Choroid plexus epithelial cell (primary cell): ENCODE measurements at regions not wholly inside any gene's neighbourhood (a gene's known extent, or its start where the extent isn't known, plus 50 kb on each side); places are given as distances from the start of the nearest gene placed in this dataset.

Source experiments
- DNase-seq: peaks from one replicate; pipeline ENCODE4 v3.0.0-alpha.2; 2010; ENCODE audit warnings: low read depth
- H3K4me3 ChIP-seq: 2 replicates; pipeline ENCODE4 v1.5.1; 2011; ENCODE audit warnings: low read depth, mild to moderate bottlenecking, control low read depth, low read length, moderate library complexity
- TF ChIP-seq, protein P1 (sequence below): conservative IDR thresholded peaks from 2 replicates; pipeline ENCODE4 v1.5.1; 2011; ENCODE audit warnings: low read depth, mild to moderate bottlenecking, control low read depth, inconsistent platforms, low read length, moderate library complexity

GRCh38 chr1:47580451-47580995, 142.7 kb downstream of the FOXD2 start:
- no peak overlapping the region for H3K4me3 ChIP-seq
- TF ChIP-seq, protein P1, sequence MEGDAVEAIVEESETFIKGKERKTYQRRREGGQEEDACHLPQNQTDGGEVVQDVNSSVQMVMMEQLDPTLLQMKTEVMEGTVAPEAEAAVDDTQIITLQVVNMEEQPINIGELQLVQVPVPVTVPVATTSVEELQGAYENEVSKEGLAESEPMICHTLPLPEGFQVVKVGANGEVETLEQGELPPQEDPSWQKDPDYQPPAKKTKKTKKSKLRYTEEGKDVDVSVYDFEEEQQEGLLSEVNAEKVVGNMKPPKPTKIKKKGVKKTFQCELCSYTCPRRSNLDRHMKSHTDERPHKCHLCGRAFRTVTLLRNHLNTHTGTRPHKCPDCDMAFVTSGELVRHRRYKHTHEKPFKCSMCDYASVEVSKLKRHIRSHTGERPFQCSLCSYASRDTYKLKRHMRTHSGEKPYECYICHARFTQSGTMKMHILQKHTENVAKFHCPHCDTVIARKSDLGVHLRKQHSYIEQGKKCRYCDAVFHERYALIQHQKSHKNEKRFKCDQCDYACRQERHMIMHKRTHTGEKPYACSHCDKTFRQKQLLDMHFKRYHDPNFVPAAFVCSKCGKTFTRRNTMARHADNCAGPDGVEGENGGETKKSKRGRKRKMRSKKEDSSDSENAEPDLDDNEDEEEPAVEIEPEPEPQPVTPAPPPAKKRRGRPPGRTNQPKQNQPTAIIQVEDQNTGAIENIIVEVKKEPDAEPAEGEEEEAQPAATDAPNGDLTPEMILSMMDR, result no peak
- DNase-seq, result no peak

DNA sequence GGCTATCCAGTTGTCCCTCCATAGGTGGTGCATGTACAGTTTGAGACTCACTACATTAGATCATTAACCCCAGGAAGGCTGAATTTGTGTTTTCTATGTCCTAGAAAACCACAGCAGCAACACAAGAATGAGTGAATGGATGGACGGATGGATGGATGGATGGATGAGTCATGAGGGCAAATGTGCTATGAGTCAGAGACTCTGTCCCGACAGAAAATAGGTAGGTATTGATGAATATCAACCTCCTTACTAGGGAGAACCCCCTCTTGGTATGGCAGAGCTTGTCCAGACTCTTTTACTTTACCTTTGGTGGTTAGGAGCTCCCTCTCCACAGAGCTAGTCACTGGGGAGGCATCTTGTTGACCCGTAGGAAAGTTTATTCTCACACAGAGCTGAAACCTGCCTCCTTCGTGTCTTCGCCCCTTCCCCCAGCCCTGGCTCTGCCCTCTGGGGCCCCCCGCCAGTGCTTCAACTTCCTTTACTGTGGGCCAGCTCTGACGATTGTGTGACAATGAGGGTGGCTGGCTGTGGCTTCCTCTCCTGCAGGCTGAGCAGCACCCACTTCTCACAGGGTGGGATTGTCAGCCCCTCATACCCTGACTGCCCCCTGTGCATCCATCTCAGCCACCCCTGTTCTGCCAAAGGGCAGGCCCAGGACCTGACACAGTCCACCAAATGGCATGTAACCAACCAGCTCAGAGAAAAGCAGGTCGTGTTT, 145.2 kb downstream of the FOXD2 start:
- no peak overlapping the region for H3K4me3 ChIP-seq
- no peak for DNase-seq
- TF ChIP-seq, protein P1, result no peak

- H3K4me3 ChIP-seq, result no peak overlapping the region
These were observed 146.4 kb downstream of the FOXD2 start for GRCh38 chr1:47584249-47584648.

GRCh38 chr1:47585141-47585902, 147.5 kb downstream of the FOXD2 start:
- no peak for DNase-seq
- TF ChIP-seq, protein P1, result no peak
- H3K4me3 ChIP-seq, result no peak overlapping the region

More at GRCh38 chr1:47584249-47584648, 146.4 kb downstream of the FOXD2 start:
- no peak for DNase-seq
- TF ChIP-seq, protein P1, result no peak

DNA sequence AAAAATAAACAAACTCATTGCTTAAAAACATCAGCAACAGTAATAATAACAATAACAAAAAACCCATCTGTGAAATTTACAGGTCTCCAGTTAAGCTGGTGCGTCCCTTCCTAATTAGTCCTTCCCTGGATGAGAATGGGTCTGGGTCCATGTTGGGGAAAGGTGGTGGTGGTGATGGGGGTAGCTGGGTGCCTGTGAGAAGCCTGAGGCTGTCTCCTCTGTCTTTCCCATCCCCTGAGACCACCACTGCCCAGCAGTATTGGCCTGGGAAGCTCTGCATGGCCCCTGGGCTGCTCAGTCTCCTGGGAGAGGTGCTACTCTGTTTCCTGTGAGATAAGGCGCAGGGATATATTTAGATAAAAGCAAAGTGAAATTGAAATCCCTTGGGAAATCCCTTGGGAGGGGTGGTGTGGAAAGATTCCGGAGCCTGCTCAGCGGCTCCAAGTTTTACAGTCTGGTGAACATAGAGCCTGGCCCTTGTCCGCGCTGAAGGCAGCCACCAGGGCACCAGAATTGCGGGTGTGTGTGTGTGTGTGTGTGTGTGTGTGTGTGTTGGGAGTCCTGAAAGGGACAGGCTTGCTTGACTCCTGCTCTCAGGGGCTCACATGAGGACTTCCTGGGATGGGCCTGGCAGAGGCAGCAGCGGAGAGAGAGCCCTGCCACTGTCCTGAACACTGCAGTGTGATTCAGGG, 150.2 kb downstream of the FOXD2 start:
- no peak overlapping the region for H3K4me3 ChIP-seq
- DNase-seq, result peak; percentile 30
- TF ChIP-seq, protein P1, result peak; percentile 13

GRCh38 chr1:47590523-47591225, 152.8 kb downstream of the FOXD2 start:
- TF ChIP-seq, protein P1, result no peak
- H3K4me3 ChIP-seq, result no peak overlapping the region
- no peak for DNase-seq
